ENCODE measurements at regions not wholly inside any gene's neighbourhood (a gene's known extent, or its start where the extent isn't known, plus 50 kb on each side); places are given as distances from the start of the nearest gene placed in this dataset.

DNA sequence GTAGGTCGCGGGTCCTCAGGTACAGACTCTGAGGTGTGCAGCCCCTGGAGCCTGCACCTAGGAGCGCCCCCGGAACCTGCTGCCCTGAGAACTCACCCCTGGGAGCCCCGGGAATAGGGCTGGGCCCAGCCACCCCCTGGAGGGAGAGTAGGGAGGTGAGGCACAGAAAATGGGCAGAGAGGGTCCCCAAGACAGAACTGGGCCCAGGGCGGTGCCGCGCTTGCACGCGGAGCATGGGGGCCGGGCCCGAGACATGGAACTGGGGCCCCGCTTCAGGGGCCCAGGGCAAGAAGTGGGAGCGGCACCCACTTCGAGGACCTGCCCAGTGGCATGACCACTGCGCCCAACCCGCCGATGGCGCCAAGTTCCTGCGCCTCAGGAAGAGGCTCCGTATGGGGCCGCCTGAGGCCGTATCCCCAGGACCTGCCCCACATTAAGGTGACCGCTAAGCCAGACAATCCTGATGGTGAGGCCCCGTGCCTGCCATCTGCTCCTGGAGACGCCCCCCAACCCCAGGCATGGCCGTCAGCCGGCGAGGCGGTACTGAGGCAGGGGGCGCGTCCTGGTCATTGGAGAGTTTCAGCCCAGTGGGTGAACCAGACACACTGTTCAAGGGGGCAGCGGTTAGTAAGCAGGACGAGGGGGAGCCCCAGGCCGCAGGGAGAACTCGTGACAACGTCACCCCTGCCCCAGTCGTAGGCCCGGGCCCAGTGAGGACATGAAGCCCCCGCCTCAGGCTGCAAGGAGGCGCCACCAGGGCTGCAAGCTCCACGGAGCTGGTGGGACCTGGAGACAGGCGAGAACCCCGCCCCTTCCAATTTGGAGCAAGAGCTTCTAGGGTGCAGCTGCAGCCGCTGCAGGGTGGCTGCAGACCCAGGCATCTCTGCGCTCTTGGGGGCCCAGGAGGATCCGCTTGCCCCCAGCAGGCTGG is 89.5 kb upstream of the PUM3 start:
- Histone ChIP-seq H3K9me3 (replicated peaks) (no peaks in the 10 kb centered on the region), H3K4me1 (no peaks in the 10 kb centered on the region), H3K36me3 (no peaks in the 10 kb centered on the region), H3K27me3 (ENCODE audit: low read depth) (peaks cover 13% of the 10 kb centered on the region), H3K27ac (replicated peaks) (no peak overlapping the region), H3K4me3 (no peak overlapping the region)
- no peak for DNase-seq
- intact Hi-C loops (cut with micrococcal nuclease): no loop called here
- TF ChIP-seq, protein P1, sequence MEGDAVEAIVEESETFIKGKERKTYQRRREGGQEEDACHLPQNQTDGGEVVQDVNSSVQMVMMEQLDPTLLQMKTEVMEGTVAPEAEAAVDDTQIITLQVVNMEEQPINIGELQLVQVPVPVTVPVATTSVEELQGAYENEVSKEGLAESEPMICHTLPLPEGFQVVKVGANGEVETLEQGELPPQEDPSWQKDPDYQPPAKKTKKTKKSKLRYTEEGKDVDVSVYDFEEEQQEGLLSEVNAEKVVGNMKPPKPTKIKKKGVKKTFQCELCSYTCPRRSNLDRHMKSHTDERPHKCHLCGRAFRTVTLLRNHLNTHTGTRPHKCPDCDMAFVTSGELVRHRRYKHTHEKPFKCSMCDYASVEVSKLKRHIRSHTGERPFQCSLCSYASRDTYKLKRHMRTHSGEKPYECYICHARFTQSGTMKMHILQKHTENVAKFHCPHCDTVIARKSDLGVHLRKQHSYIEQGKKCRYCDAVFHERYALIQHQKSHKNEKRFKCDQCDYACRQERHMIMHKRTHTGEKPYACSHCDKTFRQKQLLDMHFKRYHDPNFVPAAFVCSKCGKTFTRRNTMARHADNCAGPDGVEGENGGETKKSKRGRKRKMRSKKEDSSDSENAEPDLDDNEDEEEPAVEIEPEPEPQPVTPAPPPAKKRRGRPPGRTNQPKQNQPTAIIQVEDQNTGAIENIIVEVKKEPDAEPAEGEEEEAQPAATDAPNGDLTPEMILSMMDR (IDR thresholded peaks at IDR 0.05; ENCODE audit: borderline replicate concordance): no peak

DNA sequence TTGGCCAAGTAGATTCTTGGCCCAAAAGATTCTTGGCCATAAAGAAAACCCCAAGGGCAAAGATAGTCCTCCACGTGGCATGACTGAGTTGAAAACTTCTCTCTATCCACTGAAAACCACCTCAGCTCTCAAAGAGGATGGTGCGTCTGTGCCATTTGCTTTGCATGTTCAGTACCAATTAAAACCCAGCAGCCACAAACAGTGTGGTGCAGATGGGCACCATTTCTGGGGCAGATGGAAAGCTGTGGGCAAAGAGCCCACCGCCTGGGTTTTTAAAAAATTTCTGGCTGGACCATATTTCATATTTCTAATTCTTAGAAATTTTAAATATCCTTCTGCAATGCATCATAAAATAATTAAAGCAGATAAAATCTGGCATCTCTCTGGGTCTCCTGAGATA is 84.5 kb upstream of the PUM3 start:
- no peak overlapping the region for H3K4me3 ChIP-seq
- no peaks in the 10 kb centered on the region for H3K4me1 ChIP-seq
- peaks cover 10% of the 10 kb centered on the region for H3K9me3 ChIP-seq (replicated peaks)
- intact Hi-C loops (cut with micrococcal nuclease): no loop called here
- H3K27ac ChIP-seq (replicated peaks): no peak overlapping the region
- DNase-seq: no peak
- no peaks in the 10 kb centered on the region for H3K36me3 ChIP-seq
- TF ChIP-seq, protein P1 (IDR thresholded peaks at IDR 0.05; ENCODE audit: borderline replicate concordance): no peak
- peaks cover 15% of the 10 kb centered on the region for H3K27me3 ChIP-seq (ENCODE audit: low read depth)

DNA sequence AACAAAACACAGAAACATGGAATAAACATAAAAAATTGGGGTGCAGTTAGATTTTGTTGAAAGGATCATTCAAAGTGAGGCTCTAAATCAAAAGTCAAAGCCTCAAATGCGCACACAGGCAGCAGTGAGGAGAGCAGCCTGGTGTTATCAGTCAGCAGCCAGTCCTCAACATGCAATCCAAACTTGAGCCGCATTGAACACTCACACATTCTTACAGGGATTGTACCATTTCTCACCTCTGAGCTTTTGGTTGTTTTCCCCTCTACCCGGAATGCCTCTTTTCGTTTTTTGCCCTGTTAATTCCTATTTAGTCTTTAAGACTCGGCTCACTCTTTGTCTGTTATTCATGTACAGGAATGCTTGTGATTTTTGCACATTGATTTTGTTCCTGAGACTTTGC is 81.1 kb upstream of the PUM3 start:
- TF ChIP-seq, protein P1 (IDR thresholded peaks at IDR 0.05; ENCODE audit: borderline replicate concordance): no peak
- no peaks in the 10 kb centered on the region for H3K36me3 ChIP-seq
- H3K4me3 ChIP-seq: no peak overlapping the region
- peaks cover 18% of the 10 kb centered on the region for H3K27me3 ChIP-seq (ENCODE audit: low read depth)
- no peak overlapping the region for H3K27ac ChIP-seq (replicated peaks)
- peaks cover 10% of the 10 kb centered on the region for H3K9me3 ChIP-seq (replicated peaks)
- no peaks in the 10 kb centered on the region for H3K4me1 ChIP-seq
- DNase-seq: no peak
- intact Hi-C loops (cut with micrococcal nuclease): no loop called here

DNA sequence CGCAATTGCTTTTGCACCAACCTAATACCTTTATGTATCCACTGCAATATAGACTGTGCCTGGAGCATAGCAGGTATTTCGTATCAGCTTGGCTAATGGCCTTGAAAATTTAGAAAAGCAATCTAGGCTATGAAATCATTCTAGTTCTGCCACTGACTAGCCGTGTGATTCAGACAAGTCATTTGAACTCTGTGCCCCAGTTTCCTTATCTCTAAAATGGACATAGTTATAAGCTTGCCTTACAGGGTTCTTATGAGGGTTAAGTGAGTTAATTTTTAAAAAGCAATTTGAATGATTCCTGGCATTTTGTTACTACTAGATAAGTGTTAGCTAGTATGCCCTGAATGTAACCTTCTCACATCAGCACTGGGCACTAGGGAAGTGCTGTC is 80.5 kb upstream of the PUM3 start:
- no peaks in the 10 kb centered on the region for H3K36me3 ChIP-seq
- peaks cover 10% of the 10 kb centered on the region for H3K9me3 ChIP-seq (replicated peaks)
- H3K4me3 ChIP-seq: no peak overlapping the region
- DNase-seq: no peak
- H3K27ac ChIP-seq (replicated peaks): no peak overlapping the region
- intact Hi-C loops (cut with micrococcal nuclease): no loop called here
- TF ChIP-seq, protein P1 (IDR thresholded peaks at IDR 0.05; ENCODE audit: borderline replicate concordance): no peak
- H3K4me1 ChIP-seq: no peaks in the 10 kb centered on the region
- H3K27me3 ChIP-seq (ENCODE audit: low read depth): peaks cover 18% of the 10 kb centered on the region

DNA sequence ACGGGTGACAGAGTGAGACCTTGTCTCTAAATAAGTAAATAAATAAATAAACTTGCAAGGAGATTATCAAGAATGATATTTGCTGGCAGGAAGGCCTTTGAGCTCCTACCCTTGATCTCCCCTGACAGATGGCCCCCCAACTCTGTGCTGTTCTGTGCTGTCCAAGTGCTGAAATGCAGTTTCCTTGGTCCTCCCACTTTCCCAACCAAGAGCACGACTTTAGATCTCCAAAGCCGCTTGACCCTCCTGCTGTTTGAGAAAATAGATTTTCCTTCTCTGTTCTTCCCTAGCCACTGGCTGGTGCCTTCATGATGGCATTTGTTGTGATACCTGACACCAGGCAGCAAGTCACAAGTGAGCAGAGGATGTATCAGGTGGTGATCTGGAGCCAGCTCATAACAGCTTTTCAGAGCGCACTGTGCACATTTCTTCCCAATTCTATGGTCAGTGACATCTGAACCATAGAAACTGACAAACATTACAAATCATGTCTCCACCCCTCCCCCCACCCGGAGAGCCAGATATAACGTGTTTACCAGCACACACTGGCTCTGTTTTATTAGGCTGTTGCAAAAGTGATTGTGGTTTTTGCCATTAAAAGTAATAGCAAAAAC is 80.0 kb upstream of the PUM3 start:
- TF ChIP-seq, protein P1 (IDR thresholded peaks at IDR 0.05; ENCODE audit: borderline replicate concordance): no peak
- intact Hi-C loops (cut with micrococcal nuclease): no loop called here
- H3K4me3 ChIP-seq: no peak overlapping the region
- H3K27me3 ChIP-seq (ENCODE audit: low read depth): peaks cover 18% of the 10 kb centered on the region
- H3K9me3 ChIP-seq (replicated peaks): peaks cover 10% of the 10 kb centered on the region
- DNase-seq: no peak
- no peaks in the 10 kb centered on the region for H3K36me3 ChIP-seq
- H3K4me1 ChIP-seq: no peaks in the 10 kb centered on the region
- H3K27ac ChIP-seq (replicated peaks): no peak overlapping the region
